ENCODE measurements at regions not wholly inside any gene's neighbourhood (a gene's known extent, or its start where the extent isn't known, plus 50 kb on each side); places are given as distances from the start of the nearest gene placed in this dataset.

DNA sequence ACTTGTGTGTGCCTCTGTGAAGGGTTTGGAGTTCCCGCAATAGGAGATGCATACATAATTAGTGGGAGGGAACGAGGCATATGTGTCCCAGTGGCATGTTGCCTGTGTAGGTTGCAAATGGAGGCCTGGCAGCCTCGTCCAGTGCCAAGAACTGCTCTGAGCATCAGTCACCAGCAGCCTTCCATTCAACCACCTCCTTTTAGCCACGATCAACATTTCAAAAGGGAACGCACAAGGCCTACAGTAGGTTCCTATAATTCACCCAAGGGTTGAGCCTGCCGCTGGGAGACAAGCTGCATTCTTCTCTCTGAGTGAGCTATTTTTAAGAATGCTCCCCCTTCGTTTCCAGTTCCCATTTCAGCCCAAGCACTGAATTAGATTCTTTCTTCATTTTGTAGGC is 78.8 kb upstream of the CTNNB1 start:
- Histone ChIP-seq H3K36me3 (ENCODE audit: insufficient read depth, low read length) (no peaks in the 10 kb centered on the region), H3K9me3 (ENCODE audit: insufficient read depth, low read depth, low read length) (no peaks in the 10 kb centered on the region), H3K9ac (ENCODE audit: low read depth, low read length, poor library complexity, severe bottlenecking) (no peak overlapping the region), H3K4me1 (ENCODE audit: insufficient read depth, low read length, poor library complexity, severe bottlenecking) (peaks cover 26% of the 10 kb centered on the region), H3K79me2 (ENCODE audit: insufficient read depth, low read length) (no peaks in the 10 kb centered on the region), H3K9me2 (replicated peaks; ENCODE audit: low read depth, low read length) (no peaks in the 10 kb centered on the region), H3K27me3 (ENCODE audit: insufficient read depth, low read length, poor library complexity, severe bottlenecking) (no peaks in the 10 kb centered on the region), H3K4me2 (ENCODE audit: low read depth, low read length, poor library complexity, severe bottlenecking) (no peak overlapping the region), H3K4me3 (ENCODE audit: low read length, poor library complexity, severe bottlenecking) (no peak overlapping the region), H4K20me1 (ENCODE audit: insufficient read depth, low read length, poor library complexity, severe bottlenecking) (no peaks in the 10 kb centered on the region), H2AFZ (ENCODE audit: low read length) (no peak overlapping the region), H3F3A (ENCODE audit: low read depth) (no peaks in the 10 kb centered on the region)
- TF ChIP-seq, protein P1, sequence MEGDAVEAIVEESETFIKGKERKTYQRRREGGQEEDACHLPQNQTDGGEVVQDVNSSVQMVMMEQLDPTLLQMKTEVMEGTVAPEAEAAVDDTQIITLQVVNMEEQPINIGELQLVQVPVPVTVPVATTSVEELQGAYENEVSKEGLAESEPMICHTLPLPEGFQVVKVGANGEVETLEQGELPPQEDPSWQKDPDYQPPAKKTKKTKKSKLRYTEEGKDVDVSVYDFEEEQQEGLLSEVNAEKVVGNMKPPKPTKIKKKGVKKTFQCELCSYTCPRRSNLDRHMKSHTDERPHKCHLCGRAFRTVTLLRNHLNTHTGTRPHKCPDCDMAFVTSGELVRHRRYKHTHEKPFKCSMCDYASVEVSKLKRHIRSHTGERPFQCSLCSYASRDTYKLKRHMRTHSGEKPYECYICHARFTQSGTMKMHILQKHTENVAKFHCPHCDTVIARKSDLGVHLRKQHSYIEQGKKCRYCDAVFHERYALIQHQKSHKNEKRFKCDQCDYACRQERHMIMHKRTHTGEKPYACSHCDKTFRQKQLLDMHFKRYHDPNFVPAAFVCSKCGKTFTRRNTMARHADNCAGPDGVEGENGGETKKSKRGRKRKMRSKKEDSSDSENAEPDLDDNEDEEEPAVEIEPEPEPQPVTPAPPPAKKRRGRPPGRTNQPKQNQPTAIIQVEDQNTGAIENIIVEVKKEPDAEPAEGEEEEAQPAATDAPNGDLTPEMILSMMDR (conservative IDR thresholded peaks at IDR 0.05; ENCODE audit: low read length) = no peak

DNA sequence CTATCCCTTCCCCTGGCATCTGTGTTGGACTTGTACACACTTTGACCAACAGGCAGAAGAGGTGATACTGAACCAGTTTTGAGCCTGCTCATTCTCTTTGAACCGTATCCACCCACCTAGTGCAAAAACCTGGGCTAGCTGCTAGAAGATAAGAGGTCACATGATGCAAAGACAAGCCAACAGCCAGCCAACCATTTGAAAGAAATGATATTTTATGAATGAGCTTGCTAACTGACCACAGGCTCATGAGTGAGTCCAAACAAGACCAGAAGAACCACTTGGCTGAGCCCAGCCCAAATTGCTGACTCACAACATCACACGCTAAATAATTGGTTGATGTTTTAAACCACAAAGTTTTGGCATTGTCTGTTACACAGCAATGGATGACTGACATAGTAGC is 74.0 kb upstream of the CTNNB1 start:
- no peaks in the 10 kb centered on the region for H3K9me2 ChIP-seq (replicated peaks; ENCODE audit: low read depth, low read length)
- H3K9ac ChIP-seq (ENCODE audit: low read depth, low read length, poor library complexity, severe bottlenecking) = no peak overlapping the region
- H3K9me3 ChIP-seq (ENCODE audit: insufficient read depth, low read depth, low read length) = no peaks in the 10 kb centered on the region
- no peak overlapping the region for H2AFZ ChIP-seq (ENCODE audit: low read length)
- H3K27me3 ChIP-seq (ENCODE audit: insufficient read depth, low read length, poor library complexity, severe bottlenecking) = no peaks in the 10 kb centered on the region
- H3F3A ChIP-seq (ENCODE audit: low read depth) = no peaks in the 10 kb centered on the region
- TF ChIP-seq EZH2phosphoT487 (IDR thresholded peaks at IDR 0.05; ENCODE audit: borderline replicate concordance) = no peak
- TF ChIP-seq, protein P1 (conservative IDR thresholded peaks at IDR 0.05; ENCODE audit: low read length) = no peak
- no peaks in the 10 kb centered on the region for H3K36me3 ChIP-seq (ENCODE audit: insufficient read depth, low read length)
- no peak overlapping the region for H3K4me3 ChIP-seq (ENCODE audit: low read length, poor library complexity, severe bottlenecking)
- H3K79me2 ChIP-seq (ENCODE audit: insufficient read depth, low read length) = no peaks in the 10 kb centered on the region
- H4K20me1 ChIP-seq (ENCODE audit: insufficient read depth, low read length, poor library complexity, severe bottlenecking) = no peaks in the 10 kb centered on the region
- no peak overlapping the region for H3K4me2 ChIP-seq (ENCODE audit: low read depth, low read length, poor library complexity, severe bottlenecking)
- H3K4me1 ChIP-seq (ENCODE audit: insufficient read depth, low read length, poor library complexity, severe bottlenecking) = no peaks in the 10 kb centered on the region

DNA sequence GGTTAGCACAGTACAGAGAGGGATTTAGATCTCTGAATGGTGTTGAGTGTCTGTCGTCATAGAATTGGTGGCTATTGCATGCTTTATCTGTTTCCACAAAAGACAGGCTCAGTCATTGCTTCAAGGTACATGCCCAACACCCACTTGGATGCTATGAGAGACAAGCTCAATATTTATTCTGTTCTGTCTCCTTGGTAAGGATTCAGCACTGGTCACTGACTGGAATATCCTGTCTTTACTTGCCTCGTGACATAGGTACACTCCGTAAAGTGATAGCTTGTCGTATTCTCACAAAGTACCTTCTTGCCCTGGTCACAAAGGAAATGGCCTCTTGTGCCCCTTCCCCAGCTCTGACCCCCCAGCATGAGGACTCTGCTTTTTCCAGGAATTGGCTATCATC is 72.8 kb upstream of the CTNNB1 start:
- no peaks in the 10 kb centered on the region for H3K36me3 ChIP-seq (ENCODE audit: insufficient read depth, low read length)
- H3K79me2 ChIP-seq (ENCODE audit: insufficient read depth, low read length) = no peaks in the 10 kb centered on the region
- no peak overlapping the region for H3K4me2 ChIP-seq (ENCODE audit: low read depth, low read length, poor library complexity, severe bottlenecking)
- no peak overlapping the region for H3K9ac ChIP-seq (ENCODE audit: low read depth, low read length, poor library complexity, severe bottlenecking)
- H4K20me1 ChIP-seq (ENCODE audit: insufficient read depth, low read length, poor library complexity, severe bottlenecking) = no peaks in the 10 kb centered on the region
- H3K27me3 ChIP-seq (ENCODE audit: insufficient read depth, low read length, poor library complexity, severe bottlenecking) = no peaks in the 10 kb centered on the region
- no peaks in the 10 kb centered on the region for H3F3A ChIP-seq (ENCODE audit: low read depth)
- no peaks in the 10 kb centered on the region for H3K9me3 ChIP-seq (ENCODE audit: insufficient read depth, low read depth, low read length)
- no peak overlapping the region for H2AFZ ChIP-seq (ENCODE audit: low read length)
- TF ChIP-seq EZH2phosphoT487 (IDR thresholded peaks at IDR 0.05; ENCODE audit: borderline replicate concordance) = no peak
- TF ChIP-seq, protein P1 (conservative IDR thresholded peaks at IDR 0.05; ENCODE audit: low read length) = no peak
- H3K9me2 ChIP-seq (replicated peaks; ENCODE audit: low read depth, low read length) = no peaks in the 10 kb centered on the region
- no peak overlapping the region for H3K4me3 ChIP-seq (ENCODE audit: low read length, poor library complexity, severe bottlenecking)
- H3K4me1 ChIP-seq (ENCODE audit: insufficient read depth, low read length, poor library complexity, severe bottlenecking) = no peaks in the 10 kb centered on the region

All from Loucy (cell line).